ENCODE measurements at regions not wholly inside any gene's neighbourhood (a gene's known extent, or its start where the extent isn't known, plus 50 kb on each side); places are given as distances from the start of the nearest gene placed in this dataset.

DNA sequence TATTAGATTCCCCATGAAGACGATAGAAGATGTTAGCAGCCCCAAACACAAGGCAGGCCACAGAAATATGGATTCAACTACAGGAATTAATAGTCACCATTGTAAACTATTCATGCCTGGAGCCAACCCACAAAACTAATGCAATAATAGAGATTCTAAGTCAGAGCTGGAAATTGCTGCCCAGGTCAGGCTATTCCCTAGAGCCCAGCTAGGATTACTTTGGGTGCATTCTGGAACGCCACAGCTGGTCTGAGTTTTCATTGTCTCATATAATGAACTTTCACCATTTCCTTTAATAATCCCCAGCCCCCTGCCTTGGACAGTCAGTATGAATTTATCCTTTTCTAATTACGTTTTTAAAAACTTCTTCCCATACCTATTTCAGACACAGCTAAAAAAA is 252.6 kb downstream of the PAPSS1 start (continued):
- TF ChIP-seq ZNF644 (tag; IDR thresholded peaks at IDR 0.05; ENCODE audit: low read depth) (no peak), SETDB1 (IDR thresholded peaks at IDR 0.05; ENCODE audit: low read length) (no peak), DNMT1 (IDR thresholded peaks at IDR 0.05) (no peak)

GRCh38 chr4:107458194-107458593 is 261.8 kb downstream of the PAPSS1 start:
- in situ Hi-C loops (cut with MboI) (no loop called here), intact Hi-C loops (cut with micrococcal nuclease) (no loop called here)
- no peak overlapping the region for H3K9ac ChIP-seq (ENCODE audit: insufficient read depth in 1 of 2, low read depth in 2 of 2, low read length in 2 of 2)
- ATAC-seq (no peak), FAIRE-seq (no peak), DNase-seq (ENCODE audit: extremely low read depth in 1 of 4, low spot score in 3 of 4) (no peak)
- CTCF ChIA-PET (ENCODE audit: low intra/inter-chr PET ratio): no interaction called here
- no peaks in the 10 kb centered on the region for H3K79me2 ChIP-seq (ENCODE audit: control insufficient read depth, insufficient read depth, low read length)
- H3K27me3 ChIP-seq (ENCODE audit: control insufficient read depth in 2 of 2, insufficient read depth in 2 of 2, low read length in 2 of 2): no peaks in the 10 kb centered on the region
- no TSS peak for BruUV-seq (replicated peaks)
- H2AFZ ChIP-seq (ENCODE audit: low read depth, low read length): no peak overlapping the region
- no peaks in the 10 kb centered on the region for H3K36me3 ChIP-seq (ENCODE audit: control insufficient read depth, insufficient read depth, low read length)
- TF ChIP-seq, protein P1, sequence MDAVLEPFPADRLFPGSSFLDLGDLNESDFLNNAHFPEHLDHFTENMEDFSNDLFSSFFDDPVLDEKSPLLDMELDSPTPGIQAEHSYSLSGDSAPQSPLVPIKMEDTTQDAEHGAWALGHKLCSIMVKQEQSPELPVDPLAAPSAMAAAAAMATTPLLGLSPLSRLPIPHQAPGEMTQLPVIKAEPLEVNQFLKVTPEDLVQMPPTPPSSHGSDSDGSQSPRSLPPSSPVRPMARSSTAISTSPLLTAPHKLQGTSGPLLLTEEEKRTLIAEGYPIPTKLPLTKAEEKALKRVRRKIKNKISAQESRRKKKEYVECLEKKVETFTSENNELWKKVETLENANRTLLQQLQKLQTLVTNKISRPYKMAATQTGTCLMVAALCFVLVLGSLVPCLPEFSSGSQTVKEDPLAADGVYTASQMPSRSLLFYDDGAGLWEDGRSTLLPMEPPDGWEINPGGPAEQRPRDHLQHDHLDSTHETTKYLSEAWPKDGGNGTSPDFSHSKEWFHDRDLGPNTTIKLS (IDR thresholded peaks at IDR 0.05; ENCODE audit: borderline replicate concordance, low read depth): no peak
- TF ChIP-seq FOXM1 (IDR thresholded peaks at IDR 0.05; ENCODE audit: low read depth): no peak
- TF ChIP-seq FOXM1 (CRISPR knock-in tag; IDR thresholded peaks at IDR 0.05; ENCODE audit: low read depth): no peak
- TF ChIP-seq EGR1 (conservative IDR thresholded peaks at IDR 0.05): no peak
- no peak for TF ChIP-seq TEAD1 (CRISPR knock-in tag; IDR thresholded peaks at IDR 0.05)
- no peak for TF ChIP-seq KDM1A (IDR thresholded peaks at IDR 0.05)
- no peak for TF ChIP-seq ZNF780A (CRISPR knock-in tag; IDR thresholded peaks at IDR 0.05)
- no peak for TF ChIP-seq GTF2A2 (tag; IDR thresholded peaks at IDR 0.05)
- no peak for TF ChIP-seq GATAD2B (IDR thresholded peaks at IDR 0.05; ENCODE audit: borderline replicate concordance)
- TF ChIP-seq, protein P2, sequence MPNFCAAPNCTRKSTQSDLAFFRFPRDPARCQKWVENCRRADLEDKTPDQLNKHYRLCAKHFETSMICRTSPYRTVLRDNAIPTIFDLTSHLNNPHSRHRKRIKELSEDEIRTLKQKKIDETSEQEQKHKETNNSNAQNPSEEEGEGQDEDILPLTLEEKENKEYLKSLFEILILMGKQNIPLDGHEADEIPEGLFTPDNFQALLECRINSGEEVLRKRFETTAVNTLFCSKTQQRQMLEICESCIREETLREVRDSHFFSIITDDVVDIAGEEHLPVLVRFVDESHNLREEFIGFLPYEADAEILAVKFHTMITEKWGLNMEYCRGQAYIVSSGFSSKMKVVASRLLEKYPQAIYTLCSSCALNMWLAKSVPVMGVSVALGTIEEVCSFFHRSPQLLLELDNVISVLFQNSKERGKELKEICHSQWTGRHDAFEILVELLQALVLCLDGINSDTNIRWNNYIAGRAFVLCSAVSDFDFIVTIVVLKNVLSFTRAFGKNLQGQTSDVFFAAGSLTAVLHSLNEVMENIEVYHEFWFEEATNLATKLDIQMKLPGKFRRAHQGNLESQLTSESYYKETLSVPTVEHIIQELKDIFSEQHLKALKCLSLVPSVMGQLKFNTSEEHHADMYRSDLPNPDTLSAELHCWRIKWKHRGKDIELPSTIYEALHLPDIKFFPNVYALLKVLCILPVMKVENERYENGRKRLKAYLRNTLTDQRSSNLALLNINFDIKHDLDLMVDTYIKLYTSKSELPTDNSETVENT (CRISPR knock-in tag; IDR thresholded peaks at IDR 0.05): no peak
- TF ChIP-seq IRF1 (CRISPR knock-in tag; IDR thresholded peaks at IDR 0.05; ENCODE audit: borderline replicate concordance): no peak
- TF ChIP-seq FOXJ2 (tag; IDR thresholded peaks at IDR 0.05): no peak
- TF ChIP-seq, protein P3, sequence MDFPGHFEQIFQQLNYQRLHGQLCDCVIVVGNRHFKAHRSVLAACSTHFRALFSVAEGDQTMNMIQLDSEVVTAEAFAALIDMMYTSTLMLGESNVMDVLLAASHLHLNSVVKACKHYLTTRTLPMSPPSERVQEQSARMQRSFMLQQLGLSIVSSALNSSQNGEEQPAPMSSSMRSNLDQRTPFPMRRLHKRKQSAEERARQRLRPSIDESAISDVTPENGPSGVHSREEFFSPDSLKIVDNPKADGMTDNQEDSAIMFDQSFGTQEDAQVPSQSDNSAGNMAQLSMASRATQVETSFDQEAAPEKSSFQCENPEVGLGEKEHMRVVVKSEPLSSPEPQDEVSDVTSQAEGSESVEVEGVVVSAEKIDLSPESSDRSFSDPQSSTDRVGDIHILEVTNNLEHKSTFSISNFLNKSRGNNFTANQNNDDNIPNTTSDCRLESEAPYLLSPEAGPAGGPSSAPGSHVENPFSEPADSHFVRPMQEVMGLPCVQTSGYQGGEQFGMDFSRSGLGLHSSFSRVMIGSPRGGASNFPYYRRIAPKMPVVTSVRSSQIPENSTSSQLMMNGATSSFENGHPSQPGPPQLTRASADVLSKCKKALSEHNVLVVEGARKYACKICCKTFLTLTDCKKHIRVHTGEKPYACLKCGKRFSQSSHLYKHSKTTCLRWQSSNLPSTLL (IDR thresholded peaks at IDR 0.05): no peak
- no peak overlapping the region for H3K27ac ChIP-seq (ENCODE audit: extremely low read depth, low read depth, low read length)
- H3K4me3 ChIP-seq: no peak overlapping the region
- 0% methylated on average over 2 of the region's 2 CpGs for WGBS (ENCODE audit: insufficient coverage, low coverage, missing lambda C conversion rate)
- H3K9me1 ChIP-seq (ENCODE audit: control insufficient read depth, insufficient read depth, low read length): no peaks in the 10 kb centered on the region
- no peaks in the 10 kb centered on the region for H3K4me1 ChIP-seq (replicated peaks in 1 of 2; ENCODE audit: control insufficient read depth in 2 of 2, insufficient read depth in 2 of 2, low read length in 2 of 2)
- no peaks in the 10 kb centered on the region for H4K20me1 ChIP-seq (replicated peaks; ENCODE audit: control insufficient read depth, insufficient read depth, low read length)
- POLR2A ChIA-PET: interaction anchor here (0.5 kb wide), 1 partner anchor 105 kb away, joined by 3 read pairs; no protein-coding TSS in a partner anchor
- H3K9me3 ChIP-seq (replicated peaks; ENCODE audit: control insufficient read depth, insufficient read depth, low read depth, low read length): no peaks in the 10 kb centered on the region
- H3K4me2 ChIP-seq (ENCODE audit: insufficient read depth, low read length): no peak overlapping the region

All from K562 (cell line).